Activated CD4-positive, alpha-beta T cell treated with anti-CD3 and anti-CD28 coated beads, Interleukin-10, Interleukin-2, amounts not matched to agents 100 ng/mL and 50 ng/mL, durations not matched to agents 16 hours and 8 hours (primary cell): ENCODE measurements at regions not wholly inside any gene's neighbourhood (a gene's known extent, or its start where the extent isn't known, plus 50 kb on each side); places are given as distances from the start of the nearest gene placed in this dataset.
"Not testable (repeated sequence)": the region's sequence is repeated elsewhere in the genome, so short reads cannot be mapped to it uniquely, and the experiment has no call there.

ENCODE experiments used
- DNase-seq: peaks from one replicate; pipeline ENCODE4 v3.0.0-alpha.2; 2020

- no peak for DNase-seq
Observed at GRCh38 chr10:85047170-85047834, 718.9 kb downstream of the CCSER2 start.

GRCh38 chr10:85047979-85048378 is 719.6 kb downstream of the CCSER2 start:
- no peak for DNase-seq

GRCh38 chr10:85048644-85049043 is 720.3 kb downstream of the CCSER2 start:
- no peak for DNase-seq

- no peak for DNase-seq
Observed at GRCh38 chr10:85060944-85061343, 732.6 kb downstream of the CCSER2 start.

- DNase-seq: no peak
Observed at GRCh38 chr10:85061401-85061800, 733.0 kb downstream of the CCSER2 start.

GRCh38 chr10:85067955-85068354 is 739.6 kb downstream of the CCSER2 start:
- DNase-seq: no peak

- no peak for DNase-seq
Observed at GRCh38 chr10:85080934-85081333, 752.5 kb downstream of the CCSER2 start.

GRCh38 chr10:85098835-85099521 is 770.6 kb downstream of the CCSER2 start:
- DNase-seq: no peak

GRCh38 chr10:85100495-85100894 is 772.1 kb downstream of the CCSER2 start:
- no peak for DNase-seq

GRCh38 chr10:85105614-85106255 is 777.3 kb downstream of the CCSER2 start:
- no peak for DNase-seq

GRCh38 chr10:85111271-85111670 is 782.9 kb downstream of the CCSER2 start:
- no peak for DNase-seq

GRCh38 chr10:85124603-85125051 is 796.2 kb downstream of the CCSER2 start:
- no peak for DNase-seq

- no peak for DNase-seq
Observed at GRCh38 chr10:85137253-85137652, 808.9 kb downstream of the CCSER2 start.

- DNase-seq: no peak
Observed at GRCh38 chr10:85138046-85138445, 809.7 kb downstream of the CCSER2 start.

GRCh38 chr10:85139124-85139523 is 810.7 kb downstream of the CCSER2 start:
- no peak for DNase-seq

- DNase-seq: not testable (repeated sequence)
Observed at GRCh38 chr10:85141520-85141919, 813.1 kb downstream of the CCSER2 start.

GRCh38 chr10:85145966-85146365 is 817.6 kb downstream of the CCSER2 start:
- no peak for DNase-seq

- no peak for DNase-seq
Observed at GRCh38 chr10:85147346-85148250, 819.2 kb downstream of the CCSER2 start.

- no peak for DNase-seq
Observed at GRCh38 chr10:85148693-85149640, 820.6 kb downstream of the CCSER2 start.

GRCh38 chr10:85149766-85150165 is 821.4 kb downstream of the CCSER2 start:
- DNase-seq: no peak

GRCh38 chr10:85151506-85151905 is 823.1 kb downstream of the CCSER2 start:
- no peak for DNase-seq

- DNase-seq: no peak
Observed at GRCh38 chr10:85152496-85152895, 824.1 kb downstream of the CCSER2 start.
